Inflammatory macrophage (primary cell): ENCODE measurements at regions not wholly inside any gene's neighbourhood (a gene's known extent, or its start where the extent isn't known, plus 50 kb on each side); places are given as distances from the start of the nearest gene placed in this dataset.

Experiments
- DNase-seq, 2 donors: peaks; one replicate each; pipeline ENCODE4 v3.0.0-alpha.2; 2020 to 2022

GRCh38 chr9:13380903-13381302 lies 101.4 kb upstream of the MPDZ start:
- DNase-seq = no peak

- no peak for DNase-seq
These were observed 98.7 kb upstream of the MPDZ start for GRCh38 chr9:13378154-13378553.

DNA sequence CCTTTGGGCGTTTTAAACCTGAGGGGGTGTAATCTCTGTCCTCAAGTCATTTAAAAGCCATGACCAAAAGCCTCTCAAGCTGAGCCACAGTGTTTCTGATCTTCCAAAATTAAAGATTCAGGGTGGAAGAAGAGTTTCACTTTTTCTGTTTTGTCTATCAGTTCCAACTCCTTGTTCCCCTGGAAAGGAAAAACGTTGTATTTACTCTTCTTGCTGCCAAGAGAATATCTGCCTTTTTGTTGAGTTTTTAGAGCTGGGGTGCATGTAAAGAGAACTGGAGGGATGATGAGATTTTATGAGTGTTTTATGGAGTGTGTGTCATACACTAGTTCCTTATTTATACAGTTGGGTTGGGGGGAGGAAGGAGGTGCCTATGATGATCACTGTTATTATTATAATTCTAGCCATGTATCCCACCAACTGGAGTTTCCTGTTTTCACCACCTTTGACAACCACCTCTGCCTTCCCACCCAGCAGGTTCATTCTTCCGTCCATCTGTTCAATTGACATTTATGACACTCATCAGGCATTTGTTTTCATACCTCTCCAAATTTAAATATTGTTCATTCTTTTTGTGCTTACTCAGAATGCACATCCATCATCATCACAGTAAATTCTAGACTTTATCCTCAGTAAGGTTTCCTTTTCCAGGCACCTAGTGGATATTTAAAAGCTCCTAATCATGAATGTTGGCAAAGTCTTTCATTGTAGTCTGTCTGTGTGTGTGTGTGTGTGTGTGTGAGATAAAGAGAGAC lies 97.9 kb upstream of the MPDZ start:
- DNase-seq = no peak

DNA sequence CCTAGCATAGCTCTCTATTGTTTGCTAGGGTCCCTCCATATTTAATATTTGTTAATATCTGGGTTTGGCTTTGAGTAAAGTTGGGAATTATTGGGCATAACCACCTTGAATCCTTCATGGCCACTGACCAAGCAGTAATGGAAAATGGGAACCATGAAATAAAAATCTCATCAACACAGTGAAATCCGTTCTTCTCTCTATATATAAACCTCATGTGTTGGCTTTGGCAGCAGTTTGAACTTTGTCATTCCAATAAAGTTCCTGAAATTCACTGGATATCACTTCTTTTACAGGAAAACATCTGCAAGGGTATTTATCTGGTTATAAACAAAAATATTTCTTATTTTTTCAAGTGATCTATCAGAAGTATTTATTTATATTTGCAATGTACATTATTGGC lies 93.0 kb upstream of the MPDZ start:
- DNase-seq = no peak

- DNase-seq = no peak
These were observed 89.9 kb upstream of the MPDZ start for GRCh38 chr9:13369431-13369830.

DNA sequence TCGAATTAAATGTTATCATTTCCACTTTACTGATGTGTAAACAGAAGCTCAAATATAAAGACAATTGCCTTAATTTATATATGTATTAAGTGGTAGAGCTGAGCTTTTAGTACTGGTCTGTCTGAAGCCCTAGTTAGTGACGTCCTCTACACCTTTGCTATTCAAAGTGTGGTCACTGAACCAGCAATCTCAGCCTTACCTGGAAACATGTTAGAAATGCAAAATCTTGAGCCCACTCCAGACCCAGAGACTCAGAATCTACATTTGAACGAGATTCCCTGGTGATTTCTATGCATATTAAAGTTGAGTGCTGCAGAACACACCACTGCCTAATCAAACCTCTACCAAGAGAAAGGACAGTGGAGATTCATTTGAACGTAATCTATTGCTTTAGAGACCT lies 88.3 kb upstream of the MPDZ start:
- DNase-seq = no peak

DNA sequence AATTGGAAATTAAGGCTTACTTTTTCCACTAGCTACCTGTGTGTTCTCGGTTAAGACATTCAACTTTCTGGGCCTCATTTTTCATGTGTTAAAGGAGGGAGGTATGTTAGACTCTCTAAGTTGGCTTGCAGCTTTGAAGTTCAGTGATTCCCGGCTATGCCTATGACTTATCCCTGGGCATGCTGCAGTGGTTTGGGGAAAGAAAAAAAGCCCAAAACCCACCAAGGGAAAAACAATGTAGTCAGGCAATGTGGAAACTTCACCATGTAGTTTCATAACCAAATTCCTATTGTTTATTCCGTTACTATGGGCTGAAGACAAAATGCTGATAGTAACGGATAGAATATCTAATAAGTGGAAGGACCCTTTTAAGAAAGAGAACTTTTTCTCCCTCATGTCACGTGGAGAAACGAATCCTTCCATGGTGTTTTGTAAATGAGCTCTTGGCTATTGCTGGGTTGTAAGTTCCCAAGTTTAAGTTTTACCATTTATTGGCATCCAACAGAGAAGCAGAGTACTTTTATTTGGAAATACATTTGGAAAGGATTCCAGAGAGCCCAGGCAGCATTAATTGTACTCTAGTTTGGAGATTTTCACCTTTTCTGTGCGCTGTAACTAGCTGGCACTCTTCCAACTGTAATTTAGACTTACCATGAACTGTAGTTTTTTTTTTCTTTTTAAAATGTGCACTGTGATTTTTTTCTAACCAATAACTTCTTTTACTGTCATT lies 84.9 kb upstream of the MPDZ start:
- no peak for DNase-seq

GRCh38 chr9:13361076-13361475 lies 81.6 kb upstream of the MPDZ start:
- no peak for DNase-seq

GRCh38 chr9:13360188-13360587 lies 80.7 kb upstream of the MPDZ start:
- no peak for DNase-seq

DNA sequence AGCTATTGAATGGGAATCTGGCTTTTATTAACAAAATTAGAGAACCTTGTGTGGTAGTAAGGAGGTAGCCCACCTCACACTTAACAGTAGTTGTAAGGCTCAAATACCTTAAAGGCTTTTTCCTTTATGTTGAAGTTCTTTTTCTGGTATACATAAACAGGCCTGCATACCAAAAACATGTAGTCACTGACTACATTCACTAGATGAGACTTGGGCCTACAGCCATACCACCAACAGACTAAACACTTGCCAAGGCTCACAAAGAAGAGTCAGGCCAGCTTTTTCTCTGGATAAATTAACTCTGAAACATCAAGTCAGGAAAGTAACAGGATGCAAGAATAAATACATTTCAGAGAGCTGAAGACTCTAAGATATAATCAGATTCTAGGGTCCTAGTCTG lies 78.6 kb upstream of the MPDZ start:
- no peak for DNase-seq

DNA sequence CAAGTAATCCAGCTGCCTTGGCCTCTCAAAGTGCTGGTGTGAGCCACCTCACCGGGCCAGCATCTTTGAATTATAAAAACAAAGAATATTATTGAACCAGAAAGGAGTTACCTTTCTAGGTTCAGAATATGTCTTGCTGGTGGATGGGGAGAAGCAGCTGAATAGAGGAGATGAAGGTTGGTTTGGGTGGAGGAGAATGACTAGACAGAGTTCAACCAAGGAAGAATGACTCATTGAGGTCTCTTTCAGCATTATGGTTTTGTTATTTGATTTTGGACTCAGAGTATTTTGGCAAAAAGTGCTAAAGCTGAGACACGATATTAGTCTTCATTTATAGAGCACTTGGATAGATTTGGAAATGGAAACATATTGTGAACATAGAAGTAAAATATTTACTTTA lies 75.2 kb upstream of the MPDZ start:
- no peak for DNase-seq

DNA sequence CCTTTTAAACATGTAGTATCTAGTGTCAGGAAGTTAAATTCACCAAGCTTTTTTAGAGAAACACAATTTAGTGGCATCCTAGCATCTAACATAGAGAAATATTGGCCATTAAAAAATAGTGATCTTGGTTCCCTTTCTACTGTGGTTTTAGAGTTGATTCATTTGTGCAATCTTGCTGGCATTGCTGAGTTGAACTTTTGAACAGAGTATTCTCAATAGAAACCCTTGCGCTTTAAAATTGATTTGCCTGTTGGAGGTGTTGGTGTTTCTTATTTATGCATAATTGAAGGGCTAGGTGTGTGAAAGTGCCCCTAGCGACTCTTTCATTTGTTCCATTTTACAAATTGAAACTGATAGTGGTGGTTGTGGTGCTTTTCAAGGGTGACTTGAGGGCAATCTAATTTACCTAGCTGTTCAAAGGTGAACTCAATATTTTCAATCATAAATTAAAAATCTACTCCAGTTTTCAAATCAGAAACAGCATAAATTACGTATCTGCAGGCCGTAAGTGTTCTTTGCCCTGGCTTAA lies 73.0 kb upstream of the MPDZ start:
- DNase-seq = no peak

GRCh38 chr9:13351778-13352386 lies 72.4 kb upstream of the MPDZ start:
- DNase-seq = peak; percentile 2 to 5

DNA sequence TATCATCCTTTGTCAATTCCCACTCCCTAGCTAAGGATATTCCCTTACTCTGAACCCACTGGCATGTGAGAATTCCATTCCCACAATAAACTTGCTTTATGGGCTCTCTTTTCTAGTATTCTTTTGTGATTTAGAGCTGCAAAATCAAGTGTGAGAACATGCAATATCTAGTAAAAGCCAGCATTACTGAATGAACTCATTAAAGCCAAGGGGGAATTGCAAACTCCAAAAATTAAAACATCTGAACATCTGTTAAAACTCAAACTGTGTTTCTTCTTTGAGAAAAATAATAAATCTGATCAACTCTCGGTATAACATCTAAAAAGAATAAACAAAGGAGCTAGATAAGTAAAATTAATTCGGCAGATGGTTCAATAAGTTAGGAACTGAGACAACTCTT lies 53.1 kb upstream of the MPDZ start:
- no peak for DNase-seq

DNA sequence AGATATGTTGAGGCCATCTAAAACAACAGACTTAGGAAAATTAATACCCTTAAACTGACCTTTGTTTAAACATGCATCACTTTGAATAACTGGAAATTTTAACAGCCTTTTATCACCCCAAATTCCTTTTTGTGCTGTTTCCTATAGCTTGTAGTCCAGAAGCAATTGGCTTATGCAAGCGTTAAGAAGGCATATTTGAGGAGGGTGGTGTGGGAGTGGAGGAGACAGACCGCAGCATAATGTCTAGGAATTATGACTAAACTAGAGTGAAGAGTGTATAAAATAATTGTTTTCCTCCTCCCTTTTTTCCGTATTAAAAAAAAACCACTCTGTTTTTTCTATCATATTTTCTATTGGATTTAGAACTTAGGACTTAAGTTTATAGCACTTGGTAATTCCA lies 51.8 kb upstream of the MPDZ start:
- DNase-seq = no peak

GRCh38 chr9:13330396-13331004 lies 51.0 kb upstream of the MPDZ start:
- no peak for DNase-seq
